Stomach (tissue), 8 donors: ENCODE measurements at regions not wholly inside any gene's neighbourhood (a gene's known extent, or its start where the extent isn't known, plus 50 kb on each side); places are given as distances from the start of the nearest gene placed in this dataset.
"Not testable (repeated sequence)": the region's sequence is repeated elsewhere in the genome, so short reads cannot be mapped to it uniquely, and the experiment has no call there.

Experiments
- DNase-seq, 2 donors: peaks; one replicate each; pipeline versions ENCODE4 v3.0.0 to v3.0.0-alpha.2; 2013 to 2019
- H3K27ac ChIP-seq, 5 donors: fragments of 200-600 bp in 4 of 5; sonication (generic) in 4 of 5; one replicate each; pipeline ENCODE4 v1.5.1; 2013 to 2019; ENCODE audit warnings: mild to moderate bottlenecking in 1 of 5, moderate library complexity in 1 of 5
- H3K27me3 ChIP-seq, 3 donors: fragments of 200-600 bp; sonication (generic); one replicate each; pipeline ENCODE4 v1.5.1; 2017 to 2019; ENCODE audit warnings: mixed run types in 1 of 3
- H3K36me3 ChIP-seq, 4 donors: fragments of 200-600 bp; sonication (generic); 1 replicate in 3 of 4; 2 replicates in 1 of 4; pipeline ENCODE4 v1.5.1; 2016 to 2019
- H3K4me1 ChIP-seq, 4 donors: fragments of 200-600 bp; sonication (generic); one replicate each; pipeline ENCODE4 v1.5.1; 2016 to 2019
- H3K4me3 ChIP-seq, 4 donors: fragments of 200-600 bp; sonication (generic) in 3 of 4; one replicate each; pipeline ENCODE4 v1.5.1; 2016 to 2019; ENCODE audit warnings: mild to moderate bottlenecking in 1 of 4
- H3K9me3 ChIP-seq, 4 donors: fragments of 200-600 bp; sonication (generic); one replicate each; pipeline ENCODE4 v1.5.1; 2016 to 2019
- CTCF ChIP-seq, 7 experiments: fragments of 450-650 bp in 4 of 7; fragments of 200-600 bp in 3 of 7; sonication (generic) in 3 of 7; IDR thresholded peaks; one replicate each; pipeline ENCODE4 v1.5.1; 2016 to 2019; ENCODE audit warnings: antibody characterized with exemption in 7 of 7, control low read depth in 2 of 7, mild to moderate bottlenecking in 1 of 7
- EP300 ChIP-seq: sonication (generic); formaldehyde crosslinking; IDR thresholded peaks from one replicate; pipeline ENCODE4 v1.6.1; 2017; ENCODE audit warnings: antibody characterized with exemption
- POLR2A ChIP-seq, 4 donors: fragments of 450-650 bp; IDR thresholded peaks; one replicate each; pipeline ENCODE4 v1.6.1; 2016; ENCODE audit warnings: antibody characterized with exemption in 4 of 4, control low read depth in 2 of 4, mild to moderate bottlenecking in 1 of 4, moderate library complexity in 1 of 4
- POLR2AphosphoS5 ChIP-seq, 3 donors: sonication (generic); formaldehyde crosslinking; IDR thresholded peaks; one replicate each; pipeline ENCODE4 v1.6.1; 2016; ENCODE audit warnings: antibody characterized with exemption in 3 of 3
- WGBS, 5 donors: extraction: QIAGEN DNeasy Blood & Tissue Kit in 3 of 5; methylation state at CpG; one replicate each; pipeline versions ENCODE4 v1.1.5 to v1.1.7; 2013 to 2018; 5-methylcytosine and 5-hydroxymethylcytosine counted together
- intact Hi-C: fragments of 100-400 bp; cut with DNase I; formaldehyde crosslinking; loops from one replicate; pipeline ENCODE4 v1.15.1; 2023; ENCODE audit warnings: low total_unique reads
- donor health status: healthy with polysubstance abuse.
- donor health status: Bipolar disorder and iron deficiency.
- donor health status: healthy.

- no peak for DNase-seq
- no peak overlapping the region for H3K4me3 ChIP-seq
- TF ChIP-seq CTCF (IDR thresholded peaks at IDR 0.05) (no peak), POLR2A (IDR thresholded peaks at IDR 0.05) (no peak), EP300 (no peak), POLR2AphosphoS5 (IDR thresholded peaks at IDR 0.05) (no peak)
- intact Hi-C loops: no loop called here
- H3K36me3 ChIP-seq: no peaks in the 10 kb centered on the region
- WGBS, 5 donors: 50 to 73% (median 64%) methylated on average over 2 of the region's 2 CpGs
- no peak overlapping the region for H3K27ac ChIP-seq
- H3K27me3 ChIP-seq: no peaks in the 10 kb centered on the region
- H3K9me3 ChIP-seq: peaks cover 0 to 11% (median 8%) of the 10 kb centered on the region in 4 donors
- no peaks in the 10 kb centered on the region for H3K4me1 ChIP-seq
Observed at GRCh38 chr12:102642199-102642598, 161.8 kb upstream of the IGF1 start.

DNA sequence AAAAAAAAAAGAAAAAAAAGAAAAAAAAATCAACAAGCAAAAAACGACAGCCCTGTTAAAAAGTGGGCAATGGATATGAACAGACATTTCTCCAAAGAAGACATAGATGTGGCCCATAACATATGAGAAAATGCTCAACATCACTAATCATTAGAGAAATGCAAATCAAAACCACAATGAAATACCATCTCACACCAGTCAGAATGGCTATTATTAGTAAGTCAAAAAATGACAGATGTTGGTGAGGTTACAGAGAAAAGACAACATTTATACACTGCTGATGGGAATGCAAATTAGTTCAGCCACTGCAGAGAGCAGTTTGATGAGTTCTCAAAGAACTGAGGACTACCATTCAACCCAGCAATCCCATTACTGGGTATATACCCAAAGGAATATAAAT, 160.3 kb upstream of the IGF1 start:
- H3K36me3 ChIP-seq, H3K27me3 ChIP-seq, DNase-seq, intact Hi-C loops, H3K4me3 ChIP-seq, H3K27ac ChIP-seq, H3K4me1 ChIP-seq: not testable (repeated sequence)
- WGBS, 5 donors: 69 to 91% (median 85%) methylated on average over 1 of the region's 1 CpG
- peaks cover 0 to 11% (median 8%) of the 10 kb centered on the region in 4 donors for H3K9me3 ChIP-seq

- DNase-seq: no peak
- intact Hi-C loops: no loop called here
- no peaks in the 10 kb centered on the region for H3K36me3 ChIP-seq
- peaks cover 0 to 11% (median 8%) of the 10 kb centered on the region in 4 donors for H3K9me3 ChIP-seq
- no peaks in the 10 kb centered on the region for H3K4me1 ChIP-seq
- H3K4me3 ChIP-seq: no peak overlapping the region
- WGBS, 5 donors: 26 to 48% (median 38%) methylated on average over 1 of the region's 1 CpG
- H3K27ac ChIP-seq: no peak overlapping the region
- H3K27me3 ChIP-seq: no peaks in the 10 kb centered on the region
- no peak for TF ChIP-seq POLR2AphosphoS5 (IDR thresholded peaks at IDR 0.05)
- TF ChIP-seq POLR2A (IDR thresholded peaks at IDR 0.05): no peak
- TF ChIP-seq CTCF (IDR thresholded peaks at IDR 0.05): no peak
Observed at GRCh38 chr12:102638777-102639176, 158.4 kb upstream of the IGF1 start.

GRCh38 chr12:102633981-102634605, 153.7 kb upstream of the IGF1 start:
- Histone ChIP-seq H3K27me3 (no peaks in the 10 kb centered on the region), H3K9me3 (peaks cover 0 to 3% (median 0%) of the 10 kb centered on the region in 4 donors), H3K4me1 (no peaks in the 10 kb centered on the region), H3K4me3 (no peak overlapping the region), H3K36me3 (no peaks in the 10 kb centered on the region), H3K27ac (no peak overlapping the region)
- no peak for DNase-seq
- intact Hi-C loops: no loop called here
- no peak for TF ChIP-seq POLR2AphosphoS5 (IDR thresholded peaks at IDR 0.05)
- TF ChIP-seq EP300: no peak
- no peak for TF ChIP-seq POLR2A (IDR thresholded peaks at IDR 0.05)
- no peak for TF ChIP-seq CTCF (IDR thresholded peaks at IDR 0.05)
- WGBS, 5 donors: 62 to 81% (median 71%) methylated on average over 2 of the region's 2 CpGs

- Histone ChIP-seq H3K27ac (no peak overlapping the region), H3K4me1 (no peaks in the 10 kb centered on the region), H3K27me3 (no peaks in the 10 kb centered on the region), H3K4me3 (no peak overlapping the region), H3K36me3 (no peaks in the 10 kb centered on the region), H3K9me3 (peaks cover 0 to 23% (median 19%) of the 10 kb centered on the region in 4 donors)
- intact Hi-C loops: no loop called here
- TF ChIP-seq CTCF (IDR thresholded peaks at IDR 0.05) (no peak), POLR2A (IDR thresholded peaks at IDR 0.05) (no peak), POLR2AphosphoS5 (IDR thresholded peaks at IDR 0.05) (no peak), EP300 (no peak)
- 66 to 88% (median 81%) methylated on average over 2 of the region's 2 CpGs for WGBS, 5 donors
- no peak for DNase-seq
Observed at GRCh38 chr12:102631274-102631673, 150.9 kb upstream of the IGF1 start.
